ENCODE measurements at regions not wholly inside any gene's neighbourhood (a gene's known extent, or its start where the extent isn't known, plus 50 kb on each side); places are given as distances from the start of the nearest gene placed in this dataset.
"Not testable (repeated sequence)": the region's sequence is repeated elsewhere in the genome, so short reads cannot be mapped to it uniquely, and the experiment has no call there.

- Histone ChIP-seq H3K4me3 (ENCODE audit: extremely low read depth, insufficient read depth, low read length, poor library complexity, severe bottlenecking) (no peak overlapping the region), H3K27ac (ENCODE audit: low read depth, low read length, severe bottlenecking) (no peak overlapping the region), H3K36me3 (ENCODE audit: control insufficient read depth, insufficient read depth, low read length) (no peaks in the 10 kb centered on the region), H3K4me1 (ENCODE audit: control insufficient read depth, insufficient read depth, low read length, poor library complexity, severe bottlenecking) (no peaks in the 10 kb centered on the region), H3K9me3 (ENCODE audit: control insufficient read depth, low read length) (no peaks in the 10 kb centered on the region)
- no CpG with 5 or more reads among the region's 1 CpG for WGBS, 2 experiments (ENCODE audit: insufficient coverage in 2 of 2)
Observed at GRCh38 chr2:211205358-211205757, 649.0 kb downstream of the CPS1 start.

GRCh38 chr2:211205836-211206235 is 649.4 kb downstream of the CPS1 start:
- Histone ChIP-seq H3K4me1 (ENCODE audit: control insufficient read depth, insufficient read depth, low read length, poor library complexity, severe bottlenecking) (no peaks in the 10 kb centered on the region), H3K4me3 (ENCODE audit: extremely low read depth, insufficient read depth, low read length, poor library complexity, severe bottlenecking) (no peak overlapping the region), H3K36me3 (ENCODE audit: control insufficient read depth, insufficient read depth, low read length) (no peaks in the 10 kb centered on the region), H3K9me3 (ENCODE audit: control insufficient read depth, low read length) (no peaks in the 10 kb centered on the region), H3K27ac (ENCODE audit: low read depth, low read length, severe bottlenecking) (no peak overlapping the region)

GRCh38 chr2:211216221-211216620 is 659.8 kb downstream of the CPS1 start:
- no peak overlapping the region for H3K4me3 ChIP-seq (ENCODE audit: extremely low read depth, insufficient read depth, low read length, poor library complexity, severe bottlenecking)
- peaks cover 3% of the 10 kb centered on the region for H3K9me3 ChIP-seq (ENCODE audit: control insufficient read depth, low read length)
- WGBS, 2 experiments (ENCODE audit: insufficient coverage in 2 of 2), result no CpG with 5 or more reads among the region's 1 CpG
- no peaks in the 10 kb centered on the region for H3K36me3 ChIP-seq (ENCODE audit: control insufficient read depth, insufficient read depth, low read length)
- no peaks in the 10 kb centered on the region for H3K4me1 ChIP-seq (ENCODE audit: control insufficient read depth, insufficient read depth, low read length, poor library complexity, severe bottlenecking)
- H3K27ac ChIP-seq (ENCODE audit: low read depth, low read length, severe bottlenecking), result no peak overlapping the region

- H3K4me3 ChIP-seq (ENCODE audit: extremely low read depth, insufficient read depth, low read length, poor library complexity, severe bottlenecking); H3K9me3 ChIP-seq (ENCODE audit: control insufficient read depth, low read length); H3K4me1 ChIP-seq (ENCODE audit: control insufficient read depth, insufficient read depth, low read length, poor library complexity, severe bottlenecking); H3K27ac ChIP-seq (ENCODE audit: low read depth, low read length, severe bottlenecking); H3K36me3 ChIP-seq (ENCODE audit: control insufficient read depth, insufficient read depth, low read length): not testable (repeated sequence)
- WGBS, 2 experiments (ENCODE audit: insufficient coverage in 2 of 2), result 53 to 85% methylated on average over 3 of the region's 15 CpGs
Observed at GRCh38 chr2:211219548-211219947, 663.1 kb downstream of the CPS1 start.

GRCh38 chr2:211225784-211226183 is 669.4 kb downstream of the CPS1 start:
- Histone ChIP-seq H3K4me1 (ENCODE audit: control insufficient read depth, insufficient read depth, low read length, poor library complexity, severe bottlenecking) (no peaks in the 10 kb centered on the region), H3K4me3 (ENCODE audit: extremely low read depth, insufficient read depth, low read length, poor library complexity, severe bottlenecking) (no peak overlapping the region), H3K9me3 (ENCODE audit: control insufficient read depth, low read length) (no peaks in the 10 kb centered on the region), H3K27ac (ENCODE audit: low read depth, low read length, severe bottlenecking) (no peak overlapping the region), H3K36me3 (ENCODE audit: control insufficient read depth, insufficient read depth, low read length) (no peaks in the 10 kb centered on the region)
- 71% methylated on average over 1 of the region's 4 CpGs; no CpG with 5 or more reads in 1 of the 2 experiments for WGBS, 2 experiments (ENCODE audit: insufficient coverage in 2 of 2)

GRCh38 chr2:211228559-211228958 is 672.2 kb downstream of the CPS1 start:
- WGBS, 2 experiments (ENCODE audit: insufficient coverage in 2 of 2), result 86 to 88% methylated on average over 3 of the region's 3 CpGs
- Histone ChIP-seq H3K36me3 (ENCODE audit: control insufficient read depth, insufficient read depth, low read length) (no peaks in the 10 kb centered on the region), H3K4me1 (ENCODE audit: control insufficient read depth, insufficient read depth, low read length, poor library complexity, severe bottlenecking) (no peaks in the 10 kb centered on the region), H3K27ac (ENCODE audit: low read depth, low read length, severe bottlenecking) (no peak overlapping the region), H3K9me3 (ENCODE audit: control insufficient read depth, low read length) (no peaks in the 10 kb centered on the region), H3K4me3 (ENCODE audit: extremely low read depth, insufficient read depth, low read length, poor library complexity, severe bottlenecking) (no peak overlapping the region)

- Histone ChIP-seq H3K9me3 (ENCODE audit: control insufficient read depth, low read length) (no peaks in the 10 kb centered on the region), H3K4me3 (ENCODE audit: extremely low read depth, insufficient read depth, low read length, poor library complexity, severe bottlenecking) (no peak overlapping the region), H3K4me1 (ENCODE audit: control insufficient read depth, insufficient read depth, low read length, poor library complexity, severe bottlenecking) (no peaks in the 10 kb centered on the region), H3K36me3 (ENCODE audit: control insufficient read depth, insufficient read depth, low read length) (no peaks in the 10 kb centered on the region), H3K27ac (ENCODE audit: low read depth, low read length, severe bottlenecking) (no peak overlapping the region)
- 83 to 100% methylated on average over 1 to 3 of the region's 4 CpGs for WGBS, 2 experiments (ENCODE audit: insufficient coverage in 2 of 2)
Observed at GRCh38 chr2:211237586-211238275, 681.3 kb downstream of the CPS1 start.

- no peak overlapping the region for H3K4me3 ChIP-seq (ENCODE audit: extremely low read depth, insufficient read depth, low read length, poor library complexity, severe bottlenecking)
- no peak overlapping the region for H3K27ac ChIP-seq (ENCODE audit: low read depth, low read length, severe bottlenecking)
- H3K4me1 ChIP-seq (ENCODE audit: control insufficient read depth, insufficient read depth, low read length, poor library complexity, severe bottlenecking), result no peaks in the 10 kb centered on the region
- 71 to 100% methylated on average over 1 of the region's 3 CpGs for WGBS, 2 experiments (ENCODE audit: insufficient coverage in 2 of 2)
- no peaks in the 10 kb centered on the region for H3K9me3 ChIP-seq (ENCODE audit: control insufficient read depth, low read length)
- no peaks in the 10 kb centered on the region for H3K36me3 ChIP-seq (ENCODE audit: control insufficient read depth, insufficient read depth, low read length)
Observed at GRCh38 chr2:211241891-211242290, 685.5 kb downstream of the CPS1 start.

GRCh38 chr2:211247751-211248150 is 691.4 kb downstream of the CPS1 start:
- no peak overlapping the region for H3K4me3 ChIP-seq (ENCODE audit: extremely low read depth, insufficient read depth, low read length, poor library complexity, severe bottlenecking)
- no peaks in the 10 kb centered on the region for H3K4me1 ChIP-seq (ENCODE audit: control insufficient read depth, insufficient read depth, low read length, poor library complexity, severe bottlenecking)
- WGBS, 2 experiments (ENCODE audit: insufficient coverage in 2 of 2), result no CpG with 5 or more reads among the region's 1 CpG
- no peaks in the 10 kb centered on the region for H3K36me3 ChIP-seq (ENCODE audit: control insufficient read depth, insufficient read depth, low read length)
- H3K9me3 ChIP-seq (ENCODE audit: control insufficient read depth, low read length), result no peaks in the 10 kb centered on the region
- no peak overlapping the region for H3K27ac ChIP-seq (ENCODE audit: low read depth, low read length, severe bottlenecking)

- Histone ChIP-seq H3K36me3 (ENCODE audit: control insufficient read depth, insufficient read depth, low read length) (no peaks in the 10 kb centered on the region), H3K9me3 (ENCODE audit: control insufficient read depth, low read length) (no peaks in the 10 kb centered on the region), H3K4me3 (ENCODE audit: extremely low read depth, insufficient read depth, low read length, poor library complexity, severe bottlenecking) (no peak overlapping the region), H3K27ac (ENCODE audit: low read depth, low read length, severe bottlenecking) (no peak overlapping the region), H3K4me1 (ENCODE audit: control insufficient read depth, insufficient read depth, low read length, poor library complexity, severe bottlenecking) (no peaks in the 10 kb centered on the region)
- WGBS, 2 experiments (ENCODE audit: insufficient coverage in 2 of 2), result 83% methylated on average over 2 of the region's 2 CpGs; no CpG with 5 or more reads in 1 of the 2 experiments
Observed at GRCh38 chr2:211248841-211249240, 692.4 kb downstream of the CPS1 start.

GRCh38 chr2:211251016-211251415 is 694.6 kb downstream of the CPS1 start:
- Histone ChIP-seq H3K27ac (ENCODE audit: low read depth, low read length, severe bottlenecking) (no peak overlapping the region), H3K4me1 (ENCODE audit: control insufficient read depth, insufficient read depth, low read length, poor library complexity, severe bottlenecking) (no peaks in the 10 kb centered on the region), H3K36me3 (ENCODE audit: control insufficient read depth, insufficient read depth, low read length) (no peaks in the 10 kb centered on the region), H3K4me3 (ENCODE audit: extremely low read depth, insufficient read depth, low read length, poor library complexity, severe bottlenecking) (no peak overlapping the region), H3K9me3 (ENCODE audit: control insufficient read depth, low read length) (no peaks in the 10 kb centered on the region)
- WGBS, 2 experiments (ENCODE audit: insufficient coverage in 2 of 2), result 93% methylated on average over 2 of the region's 2 CpGs; no CpG with 5 or more reads in 1 of the 2 experiments
